K562 (cell line): ENCODE measurements at regions not wholly inside any gene's neighbourhood (a gene's known extent, or its start where the extent isn't known, plus 50 kb on each side); places are given as distances from the start of the nearest gene placed in this dataset.
A peak's percentile ranks its signal among the peaks of the same experiment; 100 is the strongest.

Source experiments
- ATAC-seq: fragments of 200-7000 bp; cut with Tn5 transposase; 3 replicates; pipeline ENCODE4 v1.9.1; 2020; ENCODE audit warnings: moderate library complexity
- BruUV-seq: library from RNA; stranded (reverse); fragments of 400-500 nt; replicated peaks from 2 replicates; lab custom pipeline; 2021; lab: Mats Ljungman, UMichigan
- CTCF ChIA-PET: fragments of 300-600 bp; formaldehyde crosslinking; extraction: SDS; loops from one replicate; lab custom pipeline; 2021; ENCODE audit warnings: low intra/inter-chr PET ratio; lab: Yijun Ruan, JAX
- POLR2A ChIA-PET: fragments of 300-600, 350-650 bp; sonication (Branson Sonifier 250); formaldehyde crosslinking; extraction: SDS; loops from one replicate; lab custom pipeline; 2021; ENCODE audit warnings: antibody characterized with exemption, inconsistent platforms; lab: Yijun Ruan, JAX
- DNase-seq, 4 experiments: peaks; one replicate each; pipeline versions ENCODE4 v3.0.0 to v3.0.0-alpha.2; 2011 to 2018; ENCODE audit warnings: low spot score in 3 of 4, mixed read lengths in 3 of 4; ENCODE audit errors: extremely low read depth in 1 of 4
- FAIRE-seq: peaks from 2 replicates; lab custom pipeline; 2011; peaks lifted over from hg19 to GRCh38; lab: Jason Lieb, UNC
- H2AFZ ChIP-seq: 2 replicates; pipeline ENCODE4 v1.6.0; 2011; ENCODE audit warnings: low read depth, low read length, control low read depth, inconsistent platforms
- H3K27ac ChIP-seq: fragments of 200-600 bp; 3 replicates; pipeline ENCODE4 v1.8.0; 2011; ENCODE audit warnings: low read depth, mild to moderate bottlenecking, control low read depth, inconsistent platforms, low read length, moderate library complexity, mixed read lengths; ENCODE audit errors: extremely low read depth
- H3K27me3 ChIP-seq, 2 experiments: fragments of 300-600 bp in 1 of 2; 2 replicates in 1 of 2; 3 replicates in 1 of 2; pipeline versions ENCODE4 v1.6.0 to v1.8.0; 2011; ENCODE audit warnings: inconsistent platforms in 2 of 2, low read length in 2 of 2, mild to moderate bottlenecking in 1 of 2, mixed read lengths in 1 of 2, moderate library complexity in 1 of 2; ENCODE audit not compliant: control insufficient read depth in 2 of 2, insufficient read depth in 2 of 2
- H3K36me3 ChIP-seq: fragments of 300-600 bp; 3 replicates; pipeline ENCODE4 v1.8.0; 2011; ENCODE audit warnings: mild to moderate bottlenecking, low read length, inconsistent platforms; ENCODE audit not compliant: control insufficient read depth, insufficient read depth
- H3K4me1 ChIP-seq, 2 experiments: fragments of 200-600 bp in 1 of 2; replicated peaks in 1 of 2; 2 replicates in 1 of 2; 3 replicates in 1 of 2; pipeline versions ENCODE4 v1.5.1 to v1.8.0; 2011; ENCODE audit warnings: inconsistent platforms in 2 of 2, low read length in 2 of 2, mild to moderate bottlenecking in 1 of 2, mixed read lengths in 1 of 2, moderate library complexity in 1 of 2; ENCODE audit not compliant: control insufficient read depth in 2 of 2, insufficient read depth in 2 of 2
- H3K4me2 ChIP-seq: 2 replicates; pipeline ENCODE4 v1.6.1; 2011; ENCODE audit warnings: low read length, control low read depth, inconsistent platforms, mixed read lengths; ENCODE audit not compliant: insufficient read depth
- H3K4me3 ChIP-seq: fragments of 200-600 bp; sonication (generic), shearing (Covaris generic); 2 replicates; pipeline ENCODE4 v1.5.1; 2016; ENCODE audit warnings: control low read depth, inconsistent platforms
- H3K79me2 ChIP-seq: fragments of 200-600 bp; 3 replicates; pipeline ENCODE4 v1.8.0; 2011; ENCODE audit warnings: low read length, inconsistent platforms; ENCODE audit not compliant: control insufficient read depth, insufficient read depth
- H3K9ac ChIP-seq, 2 experiments: 2 replicates each; pipeline versions ENCODE4 v1.6.0 to v1.6.1; 2011; ENCODE audit warnings: low read depth in 2 of 2, low read length in 2 of 2, control low read depth in 1 of 2, inconsistent platforms in 1 of 2, mild to moderate bottlenecking in 1 of 2, mixed read lengths in 1 of 2; ENCODE audit not compliant: insufficient read depth in 1 of 2
- H3K9me1 ChIP-seq: one replicate; pipeline ENCODE4 v1.6.0; 2011; ENCODE audit warnings: inconsistent platforms, mild to moderate bottlenecking, low read length, moderate library complexity; ENCODE audit not compliant: control insufficient read depth, insufficient read depth
- H3K9me3 ChIP-seq: replicated peaks from 2 replicates; pipeline ENCODE4 v1.5.1; 2011; ENCODE audit warnings: low read depth, low read length, inconsistent platforms; ENCODE audit not compliant: control insufficient read depth, insufficient read depth
- H4K20me1 ChIP-seq: replicated peaks from 2 replicates; pipeline ENCODE4 v1.6.1; 2011; ENCODE audit warnings: low read length, inconsistent platforms, mixed read lengths; ENCODE audit not compliant: control insufficient read depth, insufficient read depth
- CEBPB ChIP-seq: fragments of 450-650 bp; IDR thresholded peaks from 2 replicates; pipeline ENCODE4 v1.6.1; 2016; ENCODE audit warnings: missing genetic modification characterization, missing compliant biosample characterization
- CEBPG ChIP-seq, 3 experiments: fragments of 200-800 bp in 1 of 3; sonication (Bioruptor generic) in 1 of 3; sonication (generic) in 1 of 3; formaldehyde crosslinking in 1 of 3; IDR thresholded peaks in 2 of 3; conservative IDR thresholded peaks in 1 of 3; 2 replicates each; pipeline versions ENCODE4 v1.6.1 to v1.8.0; 2016 to 2022; ENCODE audit warnings: missing compliant biosample characterization in 2 of 3, missing genetic modification characterization in 2 of 3, mild to moderate bottlenecking in 1 of 3, missing genetic modification reagents in 1 of 3
- CREM ChIP-seq: IDR thresholded peaks from 2 replicates; pipeline ENCODE4 v1.6.1; 2014; ENCODE audit warnings: antibody characterized with exemption, low read depth
- KDM1A ChIP-seq, 2 experiments: fragments of 450-650 bp; IDR thresholded peaks; 2 replicates each; pipeline ENCODE4 v1.6.1; 2016; ENCODE audit warnings: mild to moderate bottlenecking in 2 of 2
- KLF1 ChIP-seq: fragments of 450-650 bp; IDR thresholded peaks from 2 replicates; pipeline ENCODE4 v1.6.1; 2016; ENCODE audit warnings: missing genetic modification characterization, missing compliant biosample characterization
- ZNF184 ChIP-seq: sonication (generic); formaldehyde crosslinking; IDR thresholded peaks from 2 replicates; pipeline ENCODE4 v1.5.0; 2020; ENCODE audit warnings: missing genetic modification reagents
- ZNF316 ChIP-seq: fragments of 450-650 bp; IDR thresholded peaks from 2 replicates; pipeline ENCODE4 v1.6.1; 2016
- ZNF764 ChIP-seq: fragments of 250-450 bp; sonication (Bioruptor Pico); IDR thresholded peaks from 2 replicates; pipeline ENCODE4 v1.4.0; 2020; ENCODE audit warnings: low read depth, mild to moderate bottlenecking, moderate library complexity
- WGBS: fragments of 100-300 bp; shearing (Covaris generic); methylation state at CpG from one replicate; pipeline ENCODE4 v1.1.6; 2016; ENCODE audit warnings: low coverage, mixed read lengths; ENCODE audit not compliant: insufficient coverage; ENCODE audit errors: missing lambda C conversion rate; 5-methylcytosine and 5-hydroxymethylcytosine counted together
- in situ Hi-C: fragments of 300-500 bp; cut with MboI; formaldehyde crosslinking; loops from 4 replicates; pipeline ENCODE4 v1.15.0; 2018; ENCODE audit warnings: inconsistent platforms, mixed read lengths
- intact Hi-C: fragments of 100-400 bp; cut with micrococcal nuclease; formaldehyde crosslinking; loops from 2 replicates; pipeline ENCODE4 v1.14.2; 2022
- TF ChIP-seq, protein P1 (sequence below): fragments of 250-450 bp; sonication (Bioruptor Pico); IDR thresholded peaks from 2 replicates; pipeline ENCODE4 v1.5.0; 2022; ENCODE audit warnings: mild to moderate bottlenecking
- TF ChIP-seq, protein P2 (sequence below): fragments of 150-350 bp; IDR thresholded peaks from 2 replicates; pipeline ENCODE4 v1.6.1; 2014; ENCODE audit warnings: low read depth, mild to moderate bottlenecking, low read length, borderline replicate concordance
- TF ChIP-seq, protein P3 (sequence below): fragments of 200-800 bp; sonication (Bioruptor generic); IDR thresholded peaks from 2 replicates; pipeline ENCODE4 v1.6.1; 2017; ENCODE audit warnings: missing genetic modification characterization, missing compliant biosample characterization

DNA sequence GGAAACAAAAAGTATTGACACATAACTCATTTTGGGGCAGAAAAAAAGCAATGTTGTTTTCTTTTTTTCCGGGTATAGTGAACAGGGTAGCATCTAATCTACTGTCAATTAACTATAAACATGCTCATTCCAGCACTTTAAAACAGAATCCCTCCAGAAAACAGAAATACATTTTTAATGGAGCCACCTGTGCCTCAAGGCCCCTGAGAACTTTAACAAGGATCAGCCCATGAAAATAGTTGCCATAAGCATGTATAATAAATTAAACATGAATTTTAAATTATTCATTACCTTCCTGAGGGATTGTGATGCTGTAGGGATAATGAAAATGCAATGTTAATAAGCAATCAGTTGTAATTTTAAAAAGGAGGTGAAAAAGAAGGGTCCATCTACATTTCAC lies 101.4 kb upstream of the IVNS1ABP start (continued):
- TF ChIP-seq, protein P1, sequence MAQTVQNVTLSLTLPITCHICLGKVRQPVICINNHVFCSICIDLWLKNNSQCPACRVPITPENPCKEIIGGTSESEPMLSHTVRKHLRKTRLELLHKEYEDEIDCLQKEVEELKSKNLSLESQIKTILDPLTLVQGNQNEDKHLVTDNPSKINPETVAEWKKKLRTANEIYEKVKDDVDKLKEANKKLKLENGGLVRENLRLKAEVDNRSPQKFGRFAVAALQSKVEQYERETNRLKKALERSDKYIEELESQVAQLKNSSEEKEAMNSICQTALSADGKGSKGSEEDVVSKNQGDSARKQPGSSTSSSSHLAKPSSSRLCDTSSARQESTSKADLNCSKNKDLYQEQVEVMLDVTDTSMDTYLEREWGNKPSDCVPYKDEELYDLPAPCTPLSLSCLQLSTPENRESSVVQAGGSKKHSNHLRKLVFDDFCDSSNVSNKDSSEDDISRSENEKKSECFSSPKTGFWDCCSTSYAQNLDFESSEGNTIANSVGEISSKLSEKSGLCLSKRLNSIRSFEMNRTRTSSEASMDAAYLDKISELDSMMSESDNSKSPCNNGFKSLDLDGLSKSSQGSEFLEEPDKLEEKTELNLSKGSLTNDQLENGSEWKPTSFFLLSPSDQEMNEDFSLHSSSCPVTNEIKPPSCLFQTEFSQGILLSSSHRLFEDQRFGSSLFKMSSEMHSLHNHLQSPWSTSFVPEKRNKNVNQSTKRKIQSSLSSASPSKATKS, result no peak
- no peak for TF ChIP-seq KLF1 (tag)
- TF ChIP-seq ZNF184 (CRISPR knock-in tag), result no peak
- no peak for TF ChIP-seq ZNF764 (CRISPR knock-in tag)
- TF ChIP-seq CREM, result no peak
- TF ChIP-seq, all 486 proteins: peak for 0

DNA sequence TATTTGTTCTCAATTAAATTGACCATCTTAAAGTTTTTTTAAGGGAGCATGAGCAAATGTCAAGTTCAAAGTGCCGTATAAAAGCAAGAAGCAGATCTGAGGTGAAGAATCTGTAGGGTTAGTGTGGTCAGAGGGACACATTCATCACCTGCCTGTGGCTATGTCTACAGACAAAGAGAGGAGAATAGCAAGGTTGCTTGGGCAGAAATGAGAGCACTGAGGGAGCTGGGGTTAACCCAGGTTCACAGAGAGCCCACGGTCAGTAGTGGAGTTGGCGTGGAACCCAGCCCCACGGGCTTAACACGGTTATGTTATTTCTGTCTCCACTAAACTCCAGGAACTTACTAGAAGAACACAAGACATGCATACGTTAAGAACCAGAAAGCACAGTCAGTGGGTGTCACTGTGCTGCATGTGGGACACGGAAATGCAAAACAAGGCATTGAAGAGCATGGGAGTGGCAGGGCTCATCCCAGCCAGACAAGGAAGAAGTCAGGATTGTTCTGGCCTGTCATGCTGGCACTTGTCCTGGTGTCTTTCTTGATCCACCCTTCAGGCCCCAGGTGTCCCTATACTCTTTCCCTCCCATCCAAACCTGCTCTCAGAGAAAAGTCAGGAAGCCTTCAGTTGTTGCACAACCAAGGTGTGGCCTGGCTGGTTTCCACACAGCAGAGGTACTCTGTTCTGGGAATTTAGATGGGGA lies 95.5 kb upstream of the IVNS1ABP start:
- H3K9me3 ChIP-seq, result 0 out of 2 replicates have a peak, but pooled peaks cover under 1% of the 10 kb centered on the region
- CTCF ChIA-PET, result no interaction called here
- BruUV-seq, result no TSS peak
- TF ChIP-seq ZNF316, result no peak
- TF ChIP-seq, protein P2, sequence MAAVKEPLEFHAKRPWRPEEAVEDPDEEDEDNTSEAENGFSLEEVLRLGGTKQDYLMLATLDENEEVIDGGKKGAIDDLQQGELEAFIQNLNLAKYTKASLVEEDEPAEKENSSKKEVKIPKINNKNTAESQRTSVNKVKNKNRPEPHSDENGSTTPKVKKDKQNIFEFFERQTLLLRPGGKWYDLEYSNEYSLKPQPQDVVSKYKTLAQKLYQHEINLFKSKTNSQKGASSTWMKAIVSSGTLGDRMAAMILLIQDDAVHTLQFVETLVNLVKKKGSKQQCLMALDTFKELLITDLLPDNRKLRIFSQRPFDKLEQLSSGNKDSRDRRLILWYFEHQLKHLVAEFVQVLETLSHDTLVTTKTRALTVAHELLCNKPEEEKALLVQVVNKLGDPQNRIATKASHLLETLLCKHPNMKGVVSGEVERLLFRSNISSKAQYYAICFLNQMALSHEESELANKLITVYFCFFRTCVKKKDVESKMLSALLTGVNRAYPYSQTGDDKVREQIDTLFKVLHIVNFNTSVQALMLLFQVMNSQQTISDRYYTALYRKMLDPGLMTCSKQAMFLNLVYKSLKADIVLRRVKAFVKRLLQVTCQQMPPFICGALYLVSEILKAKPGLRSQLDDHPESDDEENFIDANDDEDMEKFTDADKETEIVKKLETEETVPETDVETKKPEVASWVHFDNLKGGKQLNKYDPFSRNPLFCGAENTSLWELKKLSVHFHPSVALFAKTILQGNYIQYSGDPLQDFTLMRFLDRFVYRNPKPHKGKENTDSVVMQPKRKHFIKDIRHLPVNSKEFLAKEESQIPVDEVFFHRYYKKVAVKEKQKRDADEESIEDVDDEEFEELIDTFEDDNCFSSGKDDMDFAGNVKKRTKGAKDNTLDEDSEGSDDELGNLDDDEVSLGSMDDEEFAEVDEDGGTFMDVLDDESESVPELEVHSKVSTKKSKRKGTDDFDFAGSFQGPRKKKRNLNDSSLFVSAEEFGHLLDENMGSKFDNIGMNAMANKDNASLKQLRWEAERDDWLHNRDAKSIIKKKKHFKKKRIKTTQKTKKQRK, result no peak
- TF ChIP-seq KDM1A (IDR thresholded peaks at IDR 0.05), result no peak
- peak; percentile 68 for TF ChIP-seq CEBPB (tag)
- TF ChIP-seq, protein P3, sequence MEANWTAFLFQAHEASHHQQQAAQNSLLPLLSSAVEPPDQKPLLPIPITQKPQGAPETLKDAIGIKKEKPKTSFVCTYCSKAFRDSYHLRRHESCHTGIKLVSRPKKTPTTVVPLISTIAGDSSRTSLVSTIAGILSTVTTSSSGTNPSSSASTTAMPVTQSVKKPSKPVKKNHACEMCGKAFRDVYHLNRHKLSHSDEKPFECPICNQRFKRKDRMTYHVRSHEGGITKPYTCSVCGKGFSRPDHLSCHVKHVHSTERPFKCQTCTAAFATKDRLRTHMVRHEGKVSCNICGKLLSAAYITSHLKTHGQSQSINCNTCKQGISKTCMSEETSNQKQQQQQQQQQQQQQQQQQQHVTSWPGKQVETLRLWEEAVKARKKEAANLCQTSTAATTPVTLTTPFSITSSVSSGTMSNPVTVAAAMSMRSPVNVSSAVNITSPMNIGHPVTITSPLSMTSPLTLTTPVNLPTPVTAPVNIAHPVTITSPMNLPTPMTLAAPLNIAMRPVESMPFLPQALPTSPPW (CRISPR knock-in tag), result no peak
- TF ChIP-seq CEBPG (CRISPR knock-in tag; IDR thresholded peaks at IDR 0.05), result no peak
- TF ChIP-seq CEBPG (tag; conservative IDR thresholded peaks at IDR 0.05 in 1 of 2, IDR thresholded peaks at IDR 0.05 in 1 of 2), result peak in 1 of 2 experiments; percentile 33; a peak in 2 of 4 replicates

More for the DNA sequence above, 95.5 kb upstream of the IVNS1ABP start:
- Histone ChIP-seq H4K20me1 (no peaks in the 10 kb centered on the region), H3K79me2 (no peaks in the 10 kb centered on the region), H3K4me2 (no peak overlapping the region), H3K9ac (no peak overlapping the region), H3K27ac (no peak overlapping the region), H3K27me3 (peaks cover 2 to 7% of the 10 kb centered on the region in 2 experiments; a peak in 4 of 5 replicates), H2AFZ (0 out of 2 replicates have a peak overlapping the region, but pooled peaks have one; percentile 7), H3K36me3 (no peaks in the 10 kb centered on the region), H3K9me1 (no peaks in the 10 kb centered on the region), H3K4me1 (no peaks in the 10 kb centered on the region), H3K4me3 (no peak overlapping the region)
- intact Hi-C loops (no loop called here), in situ Hi-C loops (no loop called here)
- FAIRE-seq (peak; percentile 23), ATAC-seq (peak; percentile 49), DNase-seq (no peak)
- POLR2A ChIA-PET, result interaction anchor here (1.0 kb wide), 1 partner anchor 45 kb away, joined by 3 read pairs; no protein-coding TSS in a partner anchor
- WGBS, result 9% methylated on average over 7 of the region's 7 CpGs
